ENCODE measurements at regions not wholly inside any gene's neighbourhood (a gene's known extent, or its start where the extent isn't known, plus 50 kb on each side); places are given as distances from the start of the nearest gene placed in this dataset.

GRCh38 chr10:107901076-107901475, 736.6 kb upstream of the SORCS1 start:
- no peak overlapping the region for H2BK120ac ChIP-seq (replicated peaks; ENCODE audit: low read depth, low read length)
- H3K14ac ChIP-seq (ENCODE audit: insufficient read length): no peak overlapping the region
- DNase-seq (ENCODE audit: low read depth in 1 of 2, low spot score in 2 of 2) (no peak), FAIRE-seq (no peak)
- H3K27ac ChIP-seq (ENCODE audit: low read depth, low read length): no peak overlapping the region
- H2BK20ac ChIP-seq (ENCODE audit: low read length): no peak overlapping the region
- H2AK5ac ChIP-seq (ENCODE audit: low read depth, low read length): no peak overlapping the region
- 88% methylated on average over 2 of the region's 2 CpGs; no CpG with 5 or more reads in 1 of the 2 experiments for whole genome bisulfite sequencing, 2 experiments (ENCODE audit: extremely low coverage in 1 of 2, insufficient coverage in 1 of 2, insufficient read length in 1 of 2, insufficient replicate concordance in 2 of 2, low coverage in 1 of 2, low lambda C conversion rate in 2 of 2, missing lambda C conversion rate in 1 of 2)
- H3K4ac ChIP-seq (replicated peaks; ENCODE audit: insufficient read length, low read depth, low read length): no peak overlapping the region
- H4K8ac ChIP-seq (ENCODE audit: extremely low read depth, insufficient read depth, low read length): no peak overlapping the region
- H3K79me1 ChIP-seq (ENCODE audit: low read depth, low read length): no peaks in the 10 kb centered on the region
- no peaks in the 10 kb centered on the region for H3K9me3 ChIP-seq (ENCODE audit: insufficient read depth in 2 of 2, low read depth in 1 of 2, low read length in 1 of 2)
- H2BK15ac ChIP-seq (ENCODE audit: low read length): no peak overlapping the region
- H2BK12ac ChIP-seq (ENCODE audit: low read depth, low read length): no peak overlapping the region
- H3K23ac ChIP-seq (ENCODE audit: insufficient read length): no peak overlapping the region
- H3K56ac ChIP-seq (replicated peaks; ENCODE audit: insufficient read length, low read depth, low read length): no peak overlapping the region
- no peaks in the 10 kb centered on the region for H3K79me2 ChIP-seq (ENCODE audit: control insufficient read depth in 1 of 2, insufficient read depth in 2 of 2, low read length in 2 of 2)
- H3K23me2 ChIP-seq (ENCODE audit: low read depth, low read length): no peaks in the 10 kb centered on the region
- H3K4me1 ChIP-seq (replicated peaks in 1 of 4; ENCODE audit: control insufficient read depth in 3 of 4, insufficient read depth in 4 of 4, low read length in 3 of 4): peaks cover 0 to 10% (median 4%) of the 10 kb centered on the region in 4 experiments; a peak in 4 of 7 replicates
- no peak overlapping the region for H3K9ac ChIP-seq (replicated peaks in 1 of 4; ENCODE audit: extremely low read depth in 1 of 4, low read depth in 3 of 4, low read length in 3 of 4)
- no peak overlapping the region for H2AFZ ChIP-seq (ENCODE audit: low read length)
- no peak overlapping the region for H3K4me2 ChIP-seq (ENCODE audit: insufficient read depth in 1 of 2, low read depth in 2 of 2, low read length in 2 of 2)
- H3K18ac ChIP-seq (ENCODE audit: extremely low read depth, low read length): no peak overlapping the region
- H2BK5ac ChIP-seq (ENCODE audit: low read depth, low read length): no peak overlapping the region
- no peak for TF ChIP-seq SRF (IDR thresholded peaks at IDR 0.05; ENCODE audit: low read depth, low read length)
- no peak for TF ChIP-seq SP1 (IDR thresholded peaks at IDR 0.05; ENCODE audit: low read depth, low read length)
- TF ChIP-seq E2F6 (IDR thresholded peaks at IDR 0.05): no peak
- TF ChIP-seq KDM1A (IDR thresholded peaks at IDR 0.05; ENCODE audit: borderline replicate concordance, low read length): no peak
- no peak for TF ChIP-seq TBP (IDR thresholded peaks at IDR 0.05; ENCODE audit: low read depth, low read length)
- no peaks in the 10 kb centered on the region for H4K20me1 ChIP-seq (replicated peaks in 1 of 2; ENCODE audit: control insufficient read depth in 1 of 2, insufficient read depth in 2 of 2, low read length in 2 of 2)
- H3K36me3 ChIP-seq (ENCODE audit: control insufficient read depth in 2 of 4, insufficient read depth in 4 of 4, low read length in 3 of 4): no peaks in the 10 kb centered on the region
- no peak overlapping the region for H4K91ac ChIP-seq (replicated peaks; ENCODE audit: insufficient read length, low read length)
- H3K4me3 ChIP-seq (ENCODE audit: extremely low read depth in 1 of 4, insufficient read depth in 2 of 4, low read depth in 3 of 4, low read length in 4 of 4): no peak overlapping the region
- ChIA-PET POLR2A (ENCODE audit: partially characterized antibody) (no interaction called here), CTCF (ENCODE audit: partially characterized antibody) (no interaction called here)
- H3K27me3 ChIP-seq (replicated peaks in 1 of 4; ENCODE audit: control insufficient read depth in 3 of 4, extremely low read depth in 1 of 4, insufficient read depth in 3 of 4, low read length in 3 of 4): no peaks in the 10 kb centered on the region
- H4K5ac ChIP-seq (ENCODE audit: insufficient read length, low read depth, low read length): no peak overlapping the region
